ACHN (cell line): ENCODE measurements at regions not wholly inside any gene's neighbourhood (a gene's known extent, or its start where the extent isn't known, plus 50 kb on each side); places are given as distances from the start of the nearest gene placed in this dataset.
"Not testable (repeated sequence)": the region's sequence is repeated elsewhere in the genome, so short reads cannot be mapped to it uniquely, and the experiment has no call there.

Source experiments
- DNase-seq: peaks from one replicate; pipeline ENCODE4 v3.0.0-alpha.2; 2015
- in situ Hi-C: cut with HindIII; loops from 2 replicates; pipeline ENCODE4 v1.10.0; 2017; ENCODE audit warnings: low sequenced_read_pairs, low pct_ligation_motif_present, low pct_unique_long_range_greater_than_20kb

- in situ Hi-C loops, DNase-seq: not testable (repeated sequence)
Observed at GRCh38 chr15:39420123-39420852, 160.6 kb upstream of the THBS1 start.

GRCh38 chr15:39420853-39421192 is 160.1 kb upstream of the THBS1 start:
- in situ Hi-C loops, DNase-seq: not testable (repeated sequence)

DNA sequence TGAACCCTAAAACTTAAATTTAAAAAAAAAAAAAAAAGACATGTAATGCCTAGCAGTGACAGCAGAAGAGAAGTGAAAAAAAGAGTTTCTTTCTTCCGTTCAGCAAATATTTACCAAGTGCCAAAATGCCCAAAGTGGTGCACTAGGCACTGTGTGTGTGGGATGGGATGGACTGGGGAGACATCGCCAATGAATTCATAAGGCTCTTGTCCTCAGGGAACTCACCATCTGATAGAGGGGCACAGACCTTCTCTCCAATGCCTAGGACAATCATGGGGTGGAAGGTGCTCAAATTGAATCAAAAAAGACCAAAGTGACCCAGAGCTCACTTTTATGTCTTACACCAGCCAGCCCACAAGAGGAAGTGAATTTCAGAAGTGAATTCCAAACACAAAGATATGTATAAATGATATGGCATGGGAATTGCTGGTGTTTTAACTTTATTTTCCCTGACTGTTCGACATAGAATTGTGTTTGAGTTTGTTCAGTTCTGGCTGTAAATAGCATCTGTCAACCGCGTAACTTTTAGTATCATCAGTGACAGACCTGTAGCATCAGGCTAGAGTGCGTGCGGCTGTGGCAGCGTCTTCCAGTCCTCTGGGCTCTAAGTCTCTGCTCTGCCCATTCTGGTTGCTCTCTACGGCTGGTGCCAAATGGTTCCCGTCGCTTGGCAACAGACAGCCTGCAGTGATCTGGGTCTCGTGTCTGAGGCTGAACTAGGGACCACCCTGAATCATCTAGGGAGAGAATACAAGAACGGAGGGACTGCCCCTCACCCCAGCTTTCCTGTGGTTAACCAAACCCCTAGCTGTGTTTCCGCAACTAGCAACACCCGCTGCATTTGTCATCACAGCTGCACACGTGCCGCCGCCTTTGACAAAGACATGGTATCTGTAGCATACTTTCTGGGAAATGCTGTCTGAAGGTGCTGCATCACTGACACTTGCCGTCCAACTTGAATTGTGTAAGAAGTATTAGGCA is 154.0 kb upstream of the THBS1 start:
- DNase-seq, result no peak
- in situ Hi-C loops, result no loop called here

DNA sequence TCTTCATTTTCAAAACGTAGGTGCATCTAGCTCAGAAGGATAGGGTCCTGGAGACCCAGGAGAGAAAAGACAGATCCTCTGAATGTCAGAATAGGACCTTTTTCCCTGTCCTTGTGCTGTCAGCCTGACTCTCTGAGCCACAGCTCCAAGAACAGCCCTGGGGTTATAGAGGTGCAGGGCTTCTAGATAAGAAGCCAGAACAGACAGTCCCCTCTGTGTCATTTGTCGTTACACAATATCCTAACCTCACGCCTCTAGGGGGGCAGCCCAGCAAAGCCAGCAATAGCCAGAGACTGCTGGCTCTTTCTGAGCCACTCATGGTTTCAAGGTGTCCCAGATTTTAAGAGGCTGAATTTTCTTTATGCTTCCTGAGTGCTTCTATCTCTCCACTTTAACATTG is 153.2 kb upstream of the THBS1 start:
- in situ Hi-C loops, result no loop called here
- DNase-seq, result no peak

DNA sequence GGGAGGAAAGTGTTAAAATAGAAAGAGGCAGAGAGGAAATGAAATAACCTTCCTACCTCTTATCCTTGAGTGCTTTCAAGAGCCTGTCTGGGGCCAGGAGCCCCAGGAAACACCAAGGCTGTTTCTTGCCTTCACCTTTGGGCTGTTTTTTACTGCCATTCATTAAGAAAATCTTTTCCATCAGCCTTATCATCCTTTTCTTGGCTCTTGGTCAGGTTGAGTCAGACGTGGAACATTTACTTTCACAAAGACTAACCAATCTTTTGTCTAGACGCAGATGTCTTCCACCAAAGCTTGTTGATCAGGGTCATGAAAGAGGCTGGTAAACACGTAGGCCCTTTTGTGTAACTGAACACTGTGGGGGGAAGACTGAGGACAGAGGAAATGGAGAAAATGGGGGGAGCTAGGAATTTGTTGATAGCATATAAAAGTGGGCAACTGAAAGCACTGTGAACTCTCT is 151.0 kb upstream of the THBS1 start:
- no peak for DNase-seq
- in situ Hi-C loops, result no loop called here

DNA sequence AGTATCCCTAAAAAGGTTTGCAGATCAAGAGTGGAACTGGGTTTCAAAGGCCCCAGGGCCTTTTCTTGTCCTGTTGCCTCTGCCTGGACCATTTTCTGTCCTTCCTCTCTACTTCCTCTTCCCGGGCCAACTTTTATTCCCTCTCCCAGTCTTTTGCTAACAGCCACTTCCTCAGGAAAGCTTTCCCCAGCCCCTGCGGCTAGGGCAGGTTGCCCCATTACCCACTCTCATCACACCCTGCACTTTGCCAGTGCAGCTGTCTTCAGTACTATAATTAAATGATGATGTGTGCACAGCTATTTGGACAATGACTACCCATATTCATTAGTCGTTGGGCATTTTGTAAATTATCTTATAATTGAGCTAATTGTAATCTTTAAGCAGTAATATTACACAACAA is 150.5 kb upstream of the THBS1 start:
- DNase-seq, result no peak

DNA sequence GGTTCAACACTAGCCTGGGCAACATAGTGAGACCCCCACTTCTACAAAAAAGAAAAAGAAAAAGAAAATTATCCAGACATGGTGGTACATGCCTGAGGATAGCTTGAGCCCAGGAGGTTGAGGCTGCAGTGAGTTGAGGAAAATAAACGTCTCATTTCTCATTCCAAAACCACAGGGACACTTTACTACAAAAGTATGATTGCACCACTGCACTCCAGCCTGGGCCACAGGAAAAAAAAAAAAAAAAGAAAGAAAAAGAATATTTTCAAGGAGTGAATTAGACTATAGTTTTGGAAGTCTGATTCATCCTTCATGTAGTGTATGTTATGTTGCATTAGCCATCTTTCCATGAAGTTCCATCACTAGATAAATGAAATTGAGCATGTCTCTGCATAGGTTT is 149.5 kb upstream of the THBS1 start:
- in situ Hi-C loops, result no loop called here
- DNase-seq, result no peak

More for the DNA sequence above, 150.5 kb upstream of the THBS1 start:
- in situ Hi-C loops, result no loop called here

GRCh38 chr15:39432026-39432425 is 148.9 kb upstream of the THBS1 start:
- in situ Hi-C loops, result no loop called here

GRCh38 chr15:39432912-39433348 is 147.9 kb upstream of the THBS1 start:
- in situ Hi-C loops, result no loop called here

More at GRCh38 chr15:39432026-39432425, 148.9 kb upstream of the THBS1 start:
- DNase-seq, result no peak

GRCh38 chr15:39433376-39433775 is 147.5 kb upstream of the THBS1 start:
- in situ Hi-C loops, result no loop called here
- no peak for DNase-seq

More at GRCh38 chr15:39432912-39433348, 147.9 kb upstream of the THBS1 start:
- DNase-seq, result no peak

- in situ Hi-C loops, result no loop called here
- no peak for DNase-seq
Observed at GRCh38 chr15:39434163-39434562, 146.7 kb upstream of the THBS1 start.

DNA sequence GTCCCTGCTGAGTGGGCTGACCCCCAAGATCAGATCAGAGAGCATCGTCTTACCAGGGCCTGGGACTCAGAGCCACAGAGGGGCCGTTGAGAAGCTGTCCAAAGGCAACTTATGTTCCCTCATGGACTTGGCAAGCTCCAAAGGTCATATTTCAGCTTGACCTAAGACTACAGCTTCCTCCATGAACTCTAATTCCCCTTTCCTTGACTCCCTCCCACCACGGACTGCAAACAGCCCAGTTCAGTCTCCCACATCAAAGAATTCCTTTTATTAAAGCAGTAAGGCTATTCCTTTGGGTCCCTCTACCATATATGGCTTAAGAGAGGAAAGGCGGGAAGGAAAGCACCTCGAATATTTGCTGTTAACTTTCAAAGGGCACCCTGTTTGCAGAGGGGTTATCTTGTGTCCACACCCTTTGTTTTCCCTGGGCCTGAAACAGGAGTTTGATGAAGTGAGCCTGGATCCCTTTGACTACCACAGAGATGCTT is 146.1 kb upstream of the THBS1 start:
- in situ Hi-C loops, result no loop called here
- no peak for DNase-seq

GRCh38 chr15:39435244-39435643 is 145.6 kb upstream of the THBS1 start:
- in situ Hi-C loops, result no loop called here
- DNase-seq, result no peak

DNA sequence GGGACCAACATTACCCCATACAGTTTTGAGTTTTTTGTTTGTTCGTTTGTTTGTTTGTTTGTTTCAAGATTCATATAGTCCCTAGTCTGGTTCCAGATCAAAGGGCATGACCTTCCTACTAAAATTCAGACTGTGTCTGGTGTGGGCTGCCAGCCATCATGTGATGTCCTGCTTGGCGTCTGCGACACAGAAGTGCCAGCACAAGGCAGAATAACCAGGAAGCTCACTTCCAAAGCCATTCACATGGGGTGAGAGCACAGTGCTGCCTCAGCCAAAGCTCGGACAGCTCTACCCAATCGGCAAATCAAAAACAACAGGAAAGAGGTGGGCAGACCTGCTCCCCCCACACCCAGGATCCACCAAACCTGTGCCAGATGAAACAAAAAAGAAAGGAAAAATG is 142.6 kb upstream of the THBS1 start:
- DNase-seq, result no peak
- in situ Hi-C loops, result no loop called here

GRCh38 chr15:39438799-39439592 is 141.9 kb upstream of the THBS1 start:
- DNase-seq, result no peak
- in situ Hi-C loops, result no loop called here

GRCh38 chr15:39442898-39443297 is 138.0 kb upstream of the THBS1 start:
- no peak for DNase-seq
- in situ Hi-C loops, result no loop called here

- in situ Hi-C loops, result no loop called here
- DNase-seq, result no peak
Observed at GRCh38 chr15:39443659-39444219, 137.1 kb upstream of the THBS1 start.

GRCh38 chr15:39444735-39445470 is 136.0 kb upstream of the THBS1 start:
- DNase-seq, result no peak
- in situ Hi-C loops, result no loop called here
